Right lobe of liver (tissue), 6 donors: ENCODE measurements at regions not wholly inside any gene's neighbourhood (a gene's known extent, or its start where the extent isn't known, plus 50 kb on each side); places are given as distances from the start of the nearest gene placed in this dataset.

Experiments used
- ATAC-seq, 4 donors: fragments of 200-7000 bp; cut with Tn5 transposase; one replicate each; pipeline ENCODE4 v1.9.1; 2020; ENCODE audit warnings: mild to moderate bottlenecking in 4 of 4, moderate library complexity in 4 of 4
- DNase-seq, 3 donors: peaks; one replicate each; pipeline ENCODE4 v3.0.0-alpha.2; 2020
- H3K27ac ChIP-seq, 3 donors: fragments of 200-600 bp; one replicate each; pipeline ENCODE4 v1.8.0; 2022
- H3K27me3 ChIP-seq, 2 donors: fragments of 200-600 bp; one replicate each; pipeline ENCODE4 v1.8.0; 2022
- H3K36me3 ChIP-seq, 4 donors: fragments of 200-600 bp; sonication (generic) in 1 of 4; one replicate each; pipeline versions ENCODE4 v1.5.1 to v1.8.0; 2017 to 2022; ENCODE audit warnings: control low read depth in 1 of 4
- H3K4me1 ChIP-seq, 4 donors: fragments of 200-600 bp; sonication (generic) in 1 of 4; one replicate each; pipeline versions ENCODE4 v1.5.1 to v1.8.0; 2017 to 2022; ENCODE audit warnings: control low read depth in 1 of 4
- H3K4me3 ChIP-seq, 3 donors: fragments of 200-600 bp; one replicate each; pipeline ENCODE4 v1.8.0; 2022
- H3K9me3 ChIP-seq, 4 donors: fragments of 200-600 bp; sonication (generic) in 1 of 4; one replicate each; pipeline versions ENCODE4 v1.5.1 to v1.8.0; 2017 to 2022; ENCODE audit warnings: control low read depth in 1 of 4
- POLR2A ChIP-seq: fragments of 450-650 bp; IDR thresholded peaks from one replicate; pipeline ENCODE4 v1.6.1; 2017; ENCODE audit warnings: antibody characterized with exemption, mild to moderate bottlenecking
- WGBS: methylation state at CpG from one replicate; pipeline ENCODE4 v1.1.6; 2018; ENCODE audit warnings: low coverage, low lambda C conversion rate; ENCODE audit not compliant: insufficient coverage; ENCODE audit errors: missing lambda C conversion rate; 5-methylcytosine and 5-hydroxymethylcytosine counted together
- intact Hi-C, 2 donors: fragments of 100-400 bp; cut with DNase I; formaldehyde crosslinking; loops; one replicate each; pipeline versions ENCODE4 v1.11.2 to v1.14.1; 2022
- TF ChIP-seq, protein P1 (sequence below), 4 donors: fragments of 200-600 bp in 3 of 4; fragments of 450-650 bp in 1 of 4; IDR thresholded peaks; one replicate each; pipeline versions ENCODE4 v1.5.1 to v1.8.0; 2016 to 2022; ENCODE audit warnings: antibody characterized with exemption in 4 of 4, mild to moderate bottlenecking in 2 of 4
- donor health status: DM: no; HTN: yes; CAD: no.
- donor health status: DM: no; HTN: no; CAD: no.
- donor health status: DM: no; HTN: no; CAD: no.
- donor health status: DM: no; HTN: yes; CAD: no.
- donor health status: DM: no; HTN: yes; CAD: no.

DNA sequence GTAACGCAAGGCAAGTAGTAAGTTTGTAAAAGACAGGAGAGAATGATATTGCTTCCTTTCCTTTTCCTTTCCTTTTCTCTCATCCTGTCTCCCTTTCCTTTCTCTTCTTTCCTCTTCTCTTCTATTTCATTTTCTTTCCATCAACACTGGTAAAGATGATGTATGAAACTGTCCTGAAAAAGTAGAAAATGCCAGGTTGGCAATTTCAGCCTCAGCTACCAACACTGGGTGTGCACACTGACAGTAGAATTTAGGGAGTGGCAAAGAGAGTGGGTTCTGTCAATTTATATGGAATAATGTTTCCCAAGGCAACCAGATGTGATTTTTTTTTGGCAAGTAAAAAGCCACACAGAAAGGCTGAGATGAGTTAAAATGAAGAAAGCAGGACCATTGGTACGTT, 155.7 kb upstream of the ZRANB2 start:
- TF ChIP-seq, protein P1, sequence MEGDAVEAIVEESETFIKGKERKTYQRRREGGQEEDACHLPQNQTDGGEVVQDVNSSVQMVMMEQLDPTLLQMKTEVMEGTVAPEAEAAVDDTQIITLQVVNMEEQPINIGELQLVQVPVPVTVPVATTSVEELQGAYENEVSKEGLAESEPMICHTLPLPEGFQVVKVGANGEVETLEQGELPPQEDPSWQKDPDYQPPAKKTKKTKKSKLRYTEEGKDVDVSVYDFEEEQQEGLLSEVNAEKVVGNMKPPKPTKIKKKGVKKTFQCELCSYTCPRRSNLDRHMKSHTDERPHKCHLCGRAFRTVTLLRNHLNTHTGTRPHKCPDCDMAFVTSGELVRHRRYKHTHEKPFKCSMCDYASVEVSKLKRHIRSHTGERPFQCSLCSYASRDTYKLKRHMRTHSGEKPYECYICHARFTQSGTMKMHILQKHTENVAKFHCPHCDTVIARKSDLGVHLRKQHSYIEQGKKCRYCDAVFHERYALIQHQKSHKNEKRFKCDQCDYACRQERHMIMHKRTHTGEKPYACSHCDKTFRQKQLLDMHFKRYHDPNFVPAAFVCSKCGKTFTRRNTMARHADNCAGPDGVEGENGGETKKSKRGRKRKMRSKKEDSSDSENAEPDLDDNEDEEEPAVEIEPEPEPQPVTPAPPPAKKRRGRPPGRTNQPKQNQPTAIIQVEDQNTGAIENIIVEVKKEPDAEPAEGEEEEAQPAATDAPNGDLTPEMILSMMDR (IDR thresholded peaks at IDR 0.05): no peak
- no peak for TF ChIP-seq POLR2A
- Histone ChIP-seq H3K9me3 (no peaks in the 10 kb centered on the region), H3K4me1 (no peaks in the 10 kb centered on the region), H3K36me3 (no peaks in the 10 kb centered on the region), H3K27me3 (no peaks in the 10 kb centered on the region), H3K27ac (no peak overlapping the region), H3K4me3 (no peak overlapping the region)
- no peak for ATAC-seq
- DNase-seq: no peak
- WGBS: 63% methylated on average over 2 of the region's 2 CpGs
- intact Hi-C loops: no loop called here

DNA sequence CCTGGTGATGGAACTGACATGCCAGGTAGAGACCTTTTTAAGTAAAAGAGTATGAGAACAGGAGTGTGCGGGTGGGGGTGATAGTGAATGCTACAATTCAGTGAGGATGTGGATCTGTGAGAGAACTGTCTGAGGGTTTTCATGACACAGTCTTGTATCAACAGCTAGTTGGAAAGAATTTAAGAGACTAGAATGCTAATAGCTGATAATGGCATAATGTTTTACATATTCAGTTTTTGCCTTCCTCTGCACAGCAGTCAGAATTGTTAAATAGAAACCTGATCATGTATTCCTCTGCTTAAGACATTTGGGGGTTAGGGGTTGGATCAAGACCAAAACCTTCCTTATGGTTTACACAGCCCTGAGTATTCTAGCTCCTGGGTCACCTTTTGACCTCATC, 152.8 kb upstream of the ZRANB2 start:
- Histone ChIP-seq H3K36me3 (no peaks in the 10 kb centered on the region), H3K27me3 (no peaks in the 10 kb centered on the region), H3K27ac (no peak overlapping the region), H3K9me3 (no peaks in the 10 kb centered on the region), H3K4me3 (no peak overlapping the region), H3K4me1 (no peaks in the 10 kb centered on the region)
- ATAC-seq (no peak), DNase-seq (no peak)
- TF ChIP-seq, protein P1 (IDR thresholded peaks at IDR 0.05): no peak
- no peak for TF ChIP-seq POLR2A
- 79% methylated on average over 1 of the region's 1 CpG for WGBS
- intact Hi-C loops: no loop called here

DNA sequence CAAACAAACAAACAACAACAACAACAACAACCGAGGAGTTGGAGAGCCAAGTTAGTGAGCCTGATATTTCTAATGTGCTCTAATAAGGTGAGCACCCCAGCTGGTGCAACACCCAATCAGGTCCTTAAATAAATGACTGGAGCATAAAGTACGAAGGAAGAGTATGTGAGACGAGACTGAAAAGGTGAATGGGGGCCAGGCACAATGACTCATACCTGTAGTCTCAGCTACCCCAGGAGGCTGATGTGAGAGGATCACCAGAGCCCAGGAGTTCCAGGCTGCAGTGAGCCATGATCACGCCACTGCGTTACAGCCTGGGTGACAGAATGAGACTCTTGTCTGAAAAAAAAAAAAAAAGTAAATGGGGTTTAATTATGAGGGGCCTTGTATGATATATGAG, 152.0 kb upstream of the ZRANB2 start:
- intact Hi-C loops: no loop called here
- H3K27me3 ChIP-seq: no peaks in the 10 kb centered on the region
- no peak overlapping the region for H3K4me3 ChIP-seq
- ATAC-seq (no peak), DNase-seq (no peak)
- no peak overlapping the region for H3K27ac ChIP-seq
- H3K4me1 ChIP-seq: no peaks in the 10 kb centered on the region
- no peaks in the 10 kb centered on the region for H3K9me3 ChIP-seq
- no peaks in the 10 kb centered on the region for H3K36me3 ChIP-seq
- WGBS: 62% methylated on average over 5 of the region's 5 CpGs
- TF ChIP-seq, protein P1 (IDR thresholded peaks at IDR 0.05): no peak
- TF ChIP-seq POLR2A: no peak

DNA sequence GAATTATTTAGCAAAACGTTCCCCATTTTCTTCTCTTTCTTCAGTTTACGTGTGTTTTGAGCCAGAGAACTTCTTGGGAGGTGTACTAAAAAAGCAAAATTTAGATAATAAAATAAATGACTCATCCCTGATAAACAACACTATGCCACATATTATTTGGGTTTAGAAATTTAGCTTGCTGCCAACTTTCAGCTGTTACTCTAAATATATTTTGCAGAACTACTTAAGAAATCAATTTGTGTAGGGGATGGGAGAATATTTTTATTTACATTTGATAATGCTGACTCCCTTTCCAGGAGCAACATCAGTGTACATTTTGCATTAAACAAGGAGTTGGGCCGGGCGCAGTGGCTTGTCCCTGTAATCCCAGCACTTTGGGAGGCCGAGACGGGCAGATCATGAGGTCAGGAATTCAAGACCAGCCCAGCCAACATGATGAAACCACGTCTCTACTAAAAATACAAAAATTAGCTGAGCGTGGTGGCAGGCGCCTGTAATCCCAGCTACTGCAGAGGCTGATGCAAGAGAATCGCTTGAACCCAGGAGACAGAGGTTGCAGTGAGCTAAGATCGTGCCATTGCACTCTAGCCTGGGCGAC, 151.4 kb upstream of the ZRANB2 start:
- H3K36me3 ChIP-seq: no peaks in the 10 kb centered on the region
- intact Hi-C loops: no loop called here
- WGBS: 59% methylated on average over 9 of the region's 12 CpGs
- no peak overlapping the region for H3K27ac ChIP-seq
- ATAC-seq (no peak), DNase-seq (no peak)
- no peaks in the 10 kb centered on the region for H3K4me1 ChIP-seq
- no peak overlapping the region for H3K4me3 ChIP-seq
- no peaks in the 10 kb centered on the region for H3K27me3 ChIP-seq
- TF ChIP-seq, protein P1 (IDR thresholded peaks at IDR 0.05): no peak
- no peak for TF ChIP-seq POLR2A
- no peaks in the 10 kb centered on the region for H3K9me3 ChIP-seq

DNA sequence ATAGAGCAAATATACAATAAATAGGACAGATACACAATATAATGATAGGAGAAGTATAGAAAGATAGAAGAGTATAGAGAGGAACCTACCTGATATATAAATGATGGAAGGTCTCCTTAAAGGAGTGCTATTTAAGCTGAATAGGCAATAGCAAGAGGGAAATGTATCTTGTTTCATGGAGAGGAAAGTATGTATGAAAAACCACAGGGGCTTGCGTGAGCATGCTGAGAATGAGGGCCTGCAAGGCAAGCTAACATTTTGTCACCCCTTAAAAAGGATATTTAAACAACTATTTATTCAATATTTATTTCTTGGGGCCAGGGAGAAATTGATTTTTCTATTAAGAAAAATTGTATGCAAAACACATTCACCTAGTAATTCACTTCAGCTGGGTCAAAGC, 150.9 kb upstream of the ZRANB2 start:
- Histone ChIP-seq H3K36me3 (no peaks in the 10 kb centered on the region), H3K4me3 (no peak overlapping the region), H3K27ac (no peak overlapping the region), H3K27me3 (no peaks in the 10 kb centered on the region), H3K4me1 (no peaks in the 10 kb centered on the region), H3K9me3 (no peaks in the 10 kb centered on the region)
- intact Hi-C loops: no loop called here
- TF ChIP-seq POLR2A: no peak
- TF ChIP-seq, protein P1 (IDR thresholded peaks at IDR 0.05): no peak
- WGBS: 78% methylated on average over 1 of the region's 1 CpG
- ATAC-seq: no peak
- DNase-seq: no peak
